Uterus (tissue), 2 donors: ENCODE measurements at regions not wholly inside any gene's neighbourhood (a gene's known extent, or its start where the extent isn't known, plus 50 kb on each side); places are given as distances from the start of the nearest gene placed in this dataset.

ENCODE experiments used
- POLR2A ChIP-seq, 2 donors: fragments of 450-650 bp; IDR thresholded peaks; one replicate each; pipeline ENCODE4 v1.6.1; 2016; ENCODE audit warnings: antibody characterized with exemption in 2 of 2, mild to moderate bottlenecking in 1 of 2, moderate library complexity in 1 of 2
- TF ChIP-seq, protein P1 (sequence below), 4 experiments: fragments of 200-600 bp in 2 of 4; fragments of 450-650 bp in 2 of 4; sonication (generic) in 2 of 4; IDR thresholded peaks; one replicate each; pipeline ENCODE4 v1.5.1; 2016 to 2019; ENCODE audit warnings: antibody characterized with exemption in 4 of 4, mild to moderate bottlenecking in 2 of 4, moderate library complexity in 1 of 4

- no peak for TF ChIP-seq POLR2A (IDR thresholded peaks at IDR 0.05)
- TF ChIP-seq, protein P1, sequence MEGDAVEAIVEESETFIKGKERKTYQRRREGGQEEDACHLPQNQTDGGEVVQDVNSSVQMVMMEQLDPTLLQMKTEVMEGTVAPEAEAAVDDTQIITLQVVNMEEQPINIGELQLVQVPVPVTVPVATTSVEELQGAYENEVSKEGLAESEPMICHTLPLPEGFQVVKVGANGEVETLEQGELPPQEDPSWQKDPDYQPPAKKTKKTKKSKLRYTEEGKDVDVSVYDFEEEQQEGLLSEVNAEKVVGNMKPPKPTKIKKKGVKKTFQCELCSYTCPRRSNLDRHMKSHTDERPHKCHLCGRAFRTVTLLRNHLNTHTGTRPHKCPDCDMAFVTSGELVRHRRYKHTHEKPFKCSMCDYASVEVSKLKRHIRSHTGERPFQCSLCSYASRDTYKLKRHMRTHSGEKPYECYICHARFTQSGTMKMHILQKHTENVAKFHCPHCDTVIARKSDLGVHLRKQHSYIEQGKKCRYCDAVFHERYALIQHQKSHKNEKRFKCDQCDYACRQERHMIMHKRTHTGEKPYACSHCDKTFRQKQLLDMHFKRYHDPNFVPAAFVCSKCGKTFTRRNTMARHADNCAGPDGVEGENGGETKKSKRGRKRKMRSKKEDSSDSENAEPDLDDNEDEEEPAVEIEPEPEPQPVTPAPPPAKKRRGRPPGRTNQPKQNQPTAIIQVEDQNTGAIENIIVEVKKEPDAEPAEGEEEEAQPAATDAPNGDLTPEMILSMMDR (IDR thresholded peaks at IDR 0.05) = no peak
These were observed 171.6 kb upstream of the PPP2R2B start for GRCh38 chr5:147050172-147050571.
